T-cell (primary cell): ENCODE measurements at regions not wholly inside any gene's neighbourhood (a gene's known extent, or its start where the extent isn't known, plus 50 kb on each side); places are given as distances from the start of the nearest gene placed in this dataset.

Experiments used
- ATAC-seq, 4 experiments: fragments of 200-7000 bp in 3 of 4; fragments of 150-1000 bp in 1 of 4; cut with Tn5 transposase; replicated peaks in 1 of 4; 1 replicate in 3 of 4; 2 replicates in 1 of 4; pipeline ENCODE4 v1.10.0; 2021; ENCODE audit warnings: moderate library complexity in 3 of 4, mild to moderate bottlenecking in 2 of 4, moderate number of reproducible peaks in 1 of 4
- CTCF ChIA-PET, 2 donors: fragments of 300-600 bp; sonication (Branson Sonifier 250); formaldehyde crosslinking; loops; one replicate each; lab custom pipeline; 2022; ENCODE audit warnings: antibody characterized with exemption in 2 of 2; lab: Charles Lee
- POLR2A ChIA-PET, 2 donors: fragments of 300-600 bp; sonication (Branson Sonifier 250); formaldehyde crosslinking; loops; one replicate each; lab custom pipeline; 2022; ENCODE audit warnings: antibody characterized with exemption in 2 of 2; lab: Charles Lee
- DNase-seq, 35 experiments: peaks; one replicate each; pipeline versions ENCODE4 v3.0.0 to v3.0.0-alpha.2; 2013 to 2023
- H3K27ac ChIP-seq: one replicate; pipeline ENCODE4 v1.5.1; 2013; ENCODE audit warnings: low read length
- H3K27me3 ChIP-seq, 2 experiments: replicated peaks in 1 of 2; 1 replicate in 1 of 2; 2 replicates in 1 of 2; pipeline versions ENCODE4 v1.6.1 to v1.7.0; 2013; ENCODE audit warnings: low read length in 1 of 2, mixed read lengths in 1 of 2; ENCODE audit not compliant: control insufficient read depth in 2 of 2, insufficient read depth in 2 of 2; ENCODE audit errors: extremely low read depth in 1 of 2
- H3K36me3 ChIP-seq, 2 donors: 1 replicate in 1 of 2; 2 replicates in 1 of 2; pipeline versions ENCODE4 v1.6.1 to v1.7.0; 2013; ENCODE audit warnings: low read length in 1 of 2; ENCODE audit not compliant: control insufficient read depth in 2 of 2, insufficient read depth in 1 of 2; ENCODE audit errors: extremely low read depth in 1 of 2
- H3K4me1 ChIP-seq, 2 experiments: 1 replicate in 1 of 2; 2 replicates in 1 of 2; pipeline versions ENCODE4 v1.6.1 to v1.7.0; 2013; ENCODE audit warnings: low read length in 2 of 2, mixed read lengths in 1 of 2; ENCODE audit not compliant: insufficient read depth in 2 of 2, control insufficient read depth in 1 of 2; ENCODE audit errors: extremely low read depth in 1 of 2
- H3K4me3 ChIP-seq, 2 donors: 1 replicate in 1 of 2; 2 replicates in 1 of 2; pipeline versions ENCODE4 v1.5.1 to v1.7.0; 2013; ENCODE audit warnings: mild to moderate bottlenecking in 2 of 2, low read length in 1 of 2, moderate library complexity in 1 of 2; ENCODE audit not compliant: control insufficient read depth in 1 of 2; ENCODE audit errors: extremely low read depth in 1 of 2
- H3K9me3 ChIP-seq: 2 replicates; pipeline ENCODE4 v1.7.0; 2013
- H3K27ac Mint-ChIP-seq, 2 donors: one replicate each; pipeline ENCODE4 v1.8.0; 2020 to 2021; ENCODE audit warnings: mild to moderate bottlenecking in 2 of 2, mixed read lengths in 2 of 2
- H3K27me3 Mint-ChIP-seq, 2 donors: one replicate each; pipeline ENCODE4 v1.8.0; 2021 to 2022; ENCODE audit warnings: mixed read lengths in 2 of 2
- H3K36me3 Mint-ChIP-seq: one replicate; pipeline ENCODE4 v1.8.0; 2021; ENCODE audit warnings: mixed read lengths
- H3K4me1 Mint-ChIP-seq, 3 donors: one replicate each; pipeline ENCODE4 v1.8.0; 2020 to 2022; ENCODE audit warnings: mixed read lengths in 3 of 3, mild to moderate bottlenecking in 1 of 3
- H3K4me3 Mint-ChIP-seq, 3 donors: one replicate each; pipeline ENCODE4 v1.8.0; 2020 to 2022; ENCODE audit warnings: mild to moderate bottlenecking in 3 of 3, mixed read lengths in 3 of 3, moderate library complexity in 3 of 3
- H3K9me3 Mint-ChIP-seq, 3 donors: one replicate each; pipeline ENCODE4 v1.8.0; 2020 to 2022; ENCODE audit warnings: mixed read lengths in 3 of 3
- WGBS: methylation state at CpG from one replicate; pipeline ENCODE4 v1.1.5; 2013; ENCODE audit warnings: missing lambda C conversion rate; ENCODE audit not compliant: insufficient coverage; 5-methylcytosine and 5-hydroxymethylcytosine counted together

DNA sequence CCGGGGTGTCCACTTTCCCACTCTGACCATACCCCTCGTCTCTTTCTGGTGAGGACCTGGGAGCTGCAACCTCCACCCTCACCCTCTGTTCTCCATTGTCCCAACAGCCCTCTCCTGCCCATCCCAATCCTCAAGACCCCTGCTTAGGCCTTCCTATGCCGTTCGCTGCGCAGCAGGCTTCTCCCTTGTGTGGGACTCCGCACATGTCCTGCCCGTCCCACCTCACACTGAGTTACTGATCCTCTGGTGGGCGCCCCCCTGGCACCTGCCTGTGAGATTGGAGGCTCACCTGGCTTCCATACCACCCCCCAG, 119.5 kb upstream of the SNTG2 start:
- WGBS = 90% methylated on average over 7 of the region's 8 CpGs
- Histone ChIP-seq H3K9me3 (no peaks in the 10 kb centered on the region), H3K27ac (no peak overlapping the region), H3K27me3 (peaks cover 0 to 12% of the 10 kb centered on the region in 2 experiments), H3K36me3 (no peaks in the 10 kb centered on the region), H3K4me1 (no peaks in the 10 kb centered on the region), H3K4me3 (no peak overlapping the region)
- Mint-ChIP-seq H3K4me3 (no peak overlapping the region), H3K4me1 (peaks cover 0 to 3% (median 0%) of the 10 kb centered on the region in 3 donors), H3K27ac (no peak overlapping the region), H3K27me3 (peaks cover 16 to 20% of the 10 kb centered on the region in 2 donors), H3K36me3 (no peaks in the 10 kb centered on the region), H3K9me3 (no peaks in the 10 kb centered on the region)
- ATAC-seq = no peak
- ChIA-PET POLR2A (no interaction called here), CTCF (no interaction called here)
- no peak for DNase-seq

DNA sequence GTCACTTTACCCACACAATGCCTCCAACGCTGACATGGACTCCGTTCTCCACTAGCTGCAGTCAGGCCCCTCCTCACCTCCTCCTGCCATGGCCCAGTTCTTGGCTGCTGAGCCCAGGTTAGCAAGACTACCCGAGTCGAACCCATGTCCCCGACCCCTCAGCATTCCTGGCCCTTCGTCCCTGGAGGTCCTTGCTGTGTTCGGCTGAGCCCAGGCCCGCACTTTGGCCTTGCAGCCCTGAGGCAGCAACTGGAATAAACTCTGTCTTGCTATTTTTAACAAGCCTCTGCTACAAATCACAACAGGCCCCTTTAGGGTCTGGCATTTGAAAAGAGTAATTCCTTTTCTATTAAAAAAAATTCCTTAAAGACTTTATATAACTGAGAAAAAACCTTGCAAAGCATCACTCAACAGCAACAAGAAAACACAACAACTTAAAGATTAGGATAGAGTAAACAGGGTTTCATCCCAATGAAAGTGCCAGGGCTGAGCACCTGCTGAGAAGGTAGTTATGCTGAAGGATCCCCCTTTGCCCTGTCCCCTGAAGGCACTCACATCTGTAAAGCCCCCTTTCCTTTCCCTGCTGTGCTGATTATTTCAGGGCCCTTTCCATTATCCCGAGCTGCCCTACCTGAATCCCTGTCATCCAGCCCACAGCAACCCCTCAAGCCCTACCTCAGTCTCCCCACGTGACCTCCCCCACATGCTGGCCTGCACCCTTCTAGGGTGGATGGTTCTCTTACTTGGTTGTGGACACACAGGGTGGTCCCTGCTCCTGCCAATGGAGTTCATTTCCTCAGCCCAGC, 120.0 kb upstream of the SNTG2 start:
- Histone ChIP-seq H3K27ac (no peak overlapping the region), H3K36me3 (no peaks in the 10 kb centered on the region), H3K4me1 (no peaks in the 10 kb centered on the region), H3K9me3 (no peaks in the 10 kb centered on the region), H3K4me3 (no peak overlapping the region), H3K27me3 (peaks cover 0 to 10% of the 10 kb centered on the region in 2 experiments)
- no peaks in the 10 kb centered on the region for H3K9me3 Mint-ChIP-seq
- H3K36me3 Mint-ChIP-seq = no peaks in the 10 kb centered on the region
- no peak overlapping the region for H3K27ac Mint-ChIP-seq
- peaks cover 16 to 20% of the 10 kb centered on the region in 2 donors for H3K27me3 Mint-ChIP-seq
- ChIA-PET CTCF (no interaction called here), POLR2A (no interaction called here)
- no peak for DNase-seq
- H3K4me1 Mint-ChIP-seq = peaks cover 0 to 3% (median 0%) of the 10 kb centered on the region in 3 donors
- H3K4me3 Mint-ChIP-seq = no peak overlapping the region
- no peak for ATAC-seq
- 85% methylated on average over 7 of the region's 10 CpGs for WGBS

DNA sequence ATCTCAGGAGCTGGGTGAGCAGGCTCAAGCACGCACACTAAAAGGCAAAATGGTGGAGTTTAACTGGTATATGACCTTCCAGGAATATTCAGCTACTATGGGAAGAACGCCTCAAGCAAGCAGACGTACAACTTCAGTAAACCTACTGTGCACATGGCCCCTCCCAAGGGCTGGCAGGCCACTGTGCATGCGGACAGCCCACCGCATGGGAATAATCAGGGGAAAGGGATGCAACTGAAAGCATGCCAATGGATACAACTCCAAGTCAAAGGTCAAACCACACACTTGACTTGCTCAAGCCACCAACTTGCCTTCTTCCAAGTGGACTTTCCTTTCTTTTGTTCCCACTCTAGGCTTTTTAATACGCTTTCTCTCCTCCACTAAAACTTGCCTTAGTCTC, 121.6 kb upstream of the SNTG2 start:
- POLR2A ChIA-PET = no interaction called here
- 74% methylated on average over 4 of the region's 6 CpGs for WGBS
- Mint-ChIP-seq H3K4me1 (peaks cover 0 to 3% (median 0%) of the 10 kb centered on the region in 3 donors), H3K27ac (no peak overlapping the region), H3K36me3 (no peaks in the 10 kb centered on the region), H3K9me3 (no peaks in the 10 kb centered on the region), H3K27me3 (peaks cover 9 to 13% of the 10 kb centered on the region in 2 donors), H3K4me3 (no peak overlapping the region)
- H3K9me3 ChIP-seq = no peaks in the 10 kb centered on the region
- H3K36me3 ChIP-seq = no peaks in the 10 kb centered on the region
- DNase-seq (no peak), ATAC-seq (no peak)
- no peaks in the 10 kb centered on the region for H3K4me1 ChIP-seq
- H3K27ac ChIP-seq = no peak overlapping the region
- CTCF ChIA-PET = no interaction called here
- peaks cover 0 to 4% of the 10 kb centered on the region in 2 experiments for H3K27me3 ChIP-seq
- H3K4me3 ChIP-seq = no peak overlapping the region

DNA sequence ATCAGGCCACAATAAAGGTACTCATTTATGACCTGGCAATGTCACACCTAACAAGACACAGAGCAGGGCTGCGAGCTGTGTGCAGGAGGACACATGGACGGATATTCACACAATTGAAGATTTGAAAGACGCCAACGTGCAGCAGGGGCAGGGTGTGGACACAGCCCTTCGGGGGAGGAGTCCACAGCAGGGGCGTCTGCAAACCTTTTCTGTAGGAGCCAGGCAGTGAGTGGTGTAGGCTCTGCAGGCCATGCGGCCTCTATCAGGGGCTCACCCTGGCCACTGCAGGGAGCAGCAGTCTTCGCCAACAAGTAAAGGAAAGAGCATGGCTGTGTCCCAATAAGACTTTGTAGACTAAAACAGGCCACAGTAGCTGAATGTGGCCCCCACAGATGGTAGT, 125.7 kb upstream of the SNTG2 start:
- H3K4me3 Mint-ChIP-seq = no peak overlapping the region
- 81% methylated on average over 8 of the region's 8 CpGs for WGBS
- no peaks in the 10 kb centered on the region for H3K4me1 Mint-ChIP-seq
- no peak overlapping the region for H3K27ac Mint-ChIP-seq
- no peaks in the 10 kb centered on the region for H3K36me3 ChIP-seq
- H3K27me3 ChIP-seq = no peaks in the 10 kb centered on the region
- no peak overlapping the region for H3K4me3 ChIP-seq
- no peaks in the 10 kb centered on the region for H3K9me3 Mint-ChIP-seq
- POLR2A ChIA-PET = no interaction called here
- no peaks in the 10 kb centered on the region for H3K9me3 ChIP-seq
- no peaks in the 10 kb centered on the region for H3K4me1 ChIP-seq
- CTCF ChIA-PET = no interaction called here
- peaks cover 0 to 6% of the 10 kb centered on the region in 2 donors for H3K27me3 Mint-ChIP-seq
- H3K27ac ChIP-seq = no peak overlapping the region
- no peaks in the 10 kb centered on the region for H3K36me3 Mint-ChIP-seq
- no peak for DNase-seq
- no peak for ATAC-seq

DNA sequence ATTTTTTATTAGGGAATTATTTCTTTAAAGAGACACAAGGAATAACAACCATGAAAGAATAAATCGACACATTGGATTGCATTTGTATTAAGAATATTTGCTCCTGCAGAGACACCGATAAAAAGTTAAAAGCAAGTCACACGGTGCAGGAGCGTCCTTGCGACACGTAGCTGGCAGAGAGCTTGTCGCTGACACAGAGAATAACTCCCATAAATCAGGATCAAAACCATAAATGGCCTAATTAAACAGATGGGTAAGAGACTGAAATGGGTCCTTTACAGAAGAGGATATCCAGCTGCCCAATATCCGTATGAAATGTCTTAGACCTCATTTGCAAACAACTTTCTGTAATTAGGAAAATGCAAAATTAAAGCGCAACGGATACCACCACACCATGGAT, 126.1 kb upstream of the SNTG2 start:
- ChIA-PET POLR2A (no interaction called here), CTCF (no interaction called here)
- Mint-ChIP-seq H3K36me3 (no peaks in the 10 kb centered on the region), H3K9me3 (no peaks in the 10 kb centered on the region), H3K27ac (no peak overlapping the region), H3K27me3 (peaks cover 0 to 4% of the 10 kb centered on the region in 2 donors), H3K4me3 (no peak overlapping the region), H3K4me1 (no peaks in the 10 kb centered on the region)
- Histone ChIP-seq H3K9me3 (no peaks in the 10 kb centered on the region), H3K36me3 (no peaks in the 10 kb centered on the region), H3K4me3 (no peak overlapping the region), H3K27ac (no peak overlapping the region), H3K4me1 (no peaks in the 10 kb centered on the region), H3K27me3 (no peaks in the 10 kb centered on the region)
- WGBS = 90% methylated on average over 2 of the region's 10 CpGs
- ATAC-seq (no peak), DNase-seq (no peak)

DNA sequence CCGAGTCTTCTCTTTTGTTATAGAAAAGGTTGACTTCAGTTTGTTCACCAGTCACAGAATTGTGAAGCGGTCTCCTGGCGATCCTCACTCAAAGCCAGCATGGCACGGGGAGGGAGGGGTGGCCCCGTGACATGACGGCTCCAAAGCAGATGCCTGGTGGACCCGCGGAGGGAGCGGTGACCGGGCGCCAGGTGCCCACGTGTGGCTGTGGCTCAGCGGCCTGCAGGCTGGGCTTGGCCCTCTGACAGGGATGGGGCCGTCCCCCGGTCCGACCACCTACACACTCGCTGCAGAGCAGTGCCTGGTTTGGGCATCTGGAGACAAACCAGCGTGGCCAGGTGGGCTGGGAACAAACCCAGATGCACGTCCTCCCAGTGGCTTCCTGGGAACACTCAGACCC, 129.1 kb upstream of the SNTG2 start:
- Histone ChIP-seq H3K9me3 (no peaks in the 10 kb centered on the region), H3K27me3 (peaks cover 0 to 3% of the 10 kb centered on the region in 2 experiments), H3K36me3 (no peaks in the 10 kb centered on the region), H3K27ac (no peak overlapping the region), H3K4me1 (no peaks in the 10 kb centered on the region), H3K4me3 (no peak overlapping the region)
- 89% methylated on average over 14 of the region's 19 CpGs for WGBS
- ChIA-PET POLR2A (no interaction called here), CTCF (no interaction called here)
- Mint-ChIP-seq H3K4me1 (no peaks in the 10 kb centered on the region), H3K36me3 (no peaks in the 10 kb centered on the region), H3K4me3 (no peak overlapping the region), H3K27ac (no peak overlapping the region), H3K9me3 (no peaks in the 10 kb centered on the region), H3K27me3 (no peaks in the 10 kb centered on the region)
- ATAC-seq (no peak), DNase-seq (no peak)

DNA sequence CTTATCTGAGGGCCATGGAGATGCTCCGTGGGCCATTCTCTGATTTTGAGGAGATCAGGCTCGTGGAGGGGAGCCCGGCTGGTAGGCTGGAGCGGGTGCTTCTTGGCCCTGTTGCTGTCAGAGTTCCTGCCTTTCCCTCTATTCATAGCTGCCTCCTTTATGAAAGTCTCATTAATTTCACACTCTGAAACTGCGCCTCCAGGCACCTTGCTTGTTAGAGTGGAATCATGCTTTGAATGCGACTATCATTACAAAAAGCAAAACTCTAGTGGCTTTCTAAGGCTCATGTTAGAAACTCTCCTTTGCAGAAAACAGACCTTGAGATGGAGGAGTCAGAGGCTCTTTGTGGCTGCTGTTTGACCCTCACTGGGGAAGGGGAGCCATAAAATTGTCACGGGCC, 131.0 kb upstream of the SNTG2 start:
- POLR2A ChIA-PET = no interaction called here
- H3K4me1 Mint-ChIP-seq = no peaks in the 10 kb centered on the region
- 88% methylated on average over 3 of the region's 7 CpGs for WGBS

More for the DNA sequence above, 131.0 kb upstream of the SNTG2 start:
- Histone ChIP-seq H3K4me1 (no peaks in the 10 kb centered on the region), H3K9me3 (no peaks in the 10 kb centered on the region), H3K36me3 (no peaks in the 10 kb centered on the region), H3K4me3 (no peak overlapping the region), H3K27me3 (peaks cover 0 to 3% of the 10 kb centered on the region in 2 experiments), H3K27ac (no peak overlapping the region)
- ATAC-seq (no peak), DNase-seq (no peak)
- H3K4me3 Mint-ChIP-seq = no peak overlapping the region
- no peaks in the 10 kb centered on the region for H3K36me3 Mint-ChIP-seq
- no peaks in the 10 kb centered on the region for H3K27me3 Mint-ChIP-seq
- H3K9me3 Mint-ChIP-seq = no peaks in the 10 kb centered on the region
- H3K27ac Mint-ChIP-seq = no peak overlapping the region
- CTCF ChIA-PET = no interaction called here
